HepG2 (cell line): ENCODE measurements at regions not wholly inside any gene's neighbourhood (a gene's known extent, or its start where the extent isn't known, plus 50 kb on each side); places are given as distances from the start of the nearest gene placed in this dataset.

Experiments
- CBFB ChIP-seq: sonication (generic); formaldehyde crosslinking; IDR thresholded peaks from 2 replicates; pipeline ENCODE4 v1.4.0; 2020; ENCODE audit warnings: missing genetic modification reagents
- GTF3A ChIP-seq: sonication (generic); formaldehyde crosslinking; conservative IDR thresholded peaks from 2 replicates; pipeline ENCODE4 v1.4.0; 2020; ENCODE audit warnings: mild to moderate bottlenecking, missing genetic modification reagents
- HCFC1 ChIP-seq: fragments of 150-350 bp; IDR thresholded peaks from 2 replicates; pipeline ENCODE4 v1.6.1; 2014; ENCODE audit warnings: low read depth, low read length
- HNRNPK ChIP-seq: fragments of 200-400 bp; formaldehyde crosslinking; IDR thresholded peaks from 2 replicates; pipeline ENCODE4 v1.6.1; 2018; ENCODE audit warnings: low read length, low read depth, moderate library complexity, mild to moderate bottlenecking; ENCODE audit not compliant: poor library complexity, severe bottlenecking
- MTF1 ChIP-seq: sonication (generic); formaldehyde crosslinking; IDR thresholded peaks from 2 replicates; pipeline ENCODE4 v1.5.0; 2020; ENCODE audit warnings: missing genetic modification reagents
- RAD51 ChIP-seq: fragments of 450-650 bp; IDR thresholded peaks from 2 replicates; pipeline ENCODE4 v1.6.1; 2016; ENCODE audit warnings: borderline replicate concordance
- RFX3 ChIP-seq: IDR thresholded peaks from 2 replicates; pipeline ENCODE4 v1.6.1; 2016; ENCODE audit warnings: missing biosample characterization, missing genetic modification reagents
- RXRA ChIP-seq: sonication (generic); formaldehyde crosslinking; IDR thresholded peaks from 2 replicates; pipeline ENCODE4 v1.5.1; 2020; ENCODE audit warnings: missing genetic modification reagents
- SKI ChIP-seq: fragments of 450-650 bp; IDR thresholded peaks from one replicate; pipeline ENCODE4 v1.6.1; 2018; ENCODE audit warnings: mild to moderate bottlenecking; ENCODE audit not compliant: partially characterized antibody
- SMAD1 ChIP-seq: sonication (generic); formaldehyde crosslinking; IDR thresholded peaks from 2 replicates; pipeline ENCODE4 v1.4.0; 2020; ENCODE audit warnings: missing genetic modification reagents, low read depth, mild to moderate bottlenecking, borderline replicate concordance
- TBX3 ChIP-seq: fragments of 450-650 bp; IDR thresholded peaks from 2 replicates; pipeline ENCODE4 v1.6.1; 2017; ENCODE audit warnings: antibody characterized with exemption, mild to moderate bottlenecking, inconsistent platforms, borderline replicate concordance
- ZFX ChIP-seq: sonication (generic); formaldehyde crosslinking; IDR thresholded peaks from 2 replicates; pipeline ENCODE4 v1.4.0; 2020; ENCODE audit warnings: mild to moderate bottlenecking, low read depth, missing genetic modification reagents, moderate library complexity
- ZMYM3 ChIP-seq: sonication (generic); formaldehyde crosslinking; IDR thresholded peaks from 2 replicates; pipeline ENCODE4 v1.5.1; 2020; ENCODE audit warnings: mild to moderate bottlenecking, missing genetic modification reagents
- ZNF101 ChIP-seq: sonication (generic); formaldehyde crosslinking; IDR thresholded peaks from 2 replicates; pipeline ENCODE4 v1.4.0; 2020; ENCODE audit warnings: mild to moderate bottlenecking, low read depth, missing genetic modification reagents, borderline replicate concordance
- ZNF142 ChIP-seq: sonication (generic); formaldehyde crosslinking; IDR thresholded peaks from 2 replicates; pipeline ENCODE4 v1.4.0; 2020; ENCODE audit warnings: missing genetic modification reagents
- ZNF34 ChIP-seq: sonication (generic); formaldehyde crosslinking; IDR thresholded peaks from 2 replicates; pipeline ENCODE4 v1.4.0; 2020; ENCODE audit warnings: mild to moderate bottlenecking, missing genetic modification reagents, borderline replicate concordance
- ZNF354B ChIP-seq: sonication (generic); formaldehyde crosslinking; IDR thresholded peaks from 2 replicates; pipeline ENCODE4 v1.8.0; 2022; ENCODE audit warnings: mild to moderate bottlenecking, missing genetic modification reagents
- ZNF678 ChIP-seq: sonication (generic); formaldehyde crosslinking; IDR thresholded peaks from 2 replicates; pipeline ENCODE4 v1.4.0; 2020; ENCODE audit warnings: mild to moderate bottlenecking, missing genetic modification reagents
- ZNF850 ChIP-seq: sonication (generic); formaldehyde crosslinking; conservative IDR thresholded peaks from 2 replicates; pipeline ENCODE4 v1.9.0; 2021; ENCODE audit warnings: mild to moderate bottlenecking, missing genetic modification reagents
- ZSCAN21 ChIP-seq: sonication (generic); formaldehyde crosslinking; IDR thresholded peaks from 2 replicates; pipeline ENCODE4 v1.8.0; 2022; ENCODE audit warnings: mild to moderate bottlenecking, missing genetic modification reagents, moderate library complexity, borderline replicate concordance
- TF ChIP-seq, protein P1 (sequence below): sonication (generic); formaldehyde crosslinking; IDR thresholded peaks from 2 replicates; pipeline ENCODE4 v1.4.0; 2020; ENCODE audit warnings: missing genetic modification reagents
- TF ChIP-seq, protein P2 (sequence below): sonication (generic); formaldehyde crosslinking; conservative IDR thresholded peaks from 2 replicates; pipeline ENCODE4 v1.4.0; 2020; ENCODE audit warnings: missing genetic modification reagents

- peak; percentile 96 for TF ChIP-seq ZMYM3 (CRISPR knock-in tag)
- no peak for TF ChIP-seq HNRNPK
- TF ChIP-seq ZNF678: no peak
- TF ChIP-seq SMAD1: no peak
- 0 out of 2 replicates have a peak, but pooled peaks have one; percentile 27 for TF ChIP-seq ZNF34 (CRISPR knock-in tag)
- peak; percentile 59; the same call in 1 of the 2 replicates for TF ChIP-seq ZNF142 (CRISPR knock-in tag)
- TF ChIP-seq ZSCAN21: peak; percentile 96
- TF ChIP-seq SKI: peak; percentile 81
- no peak for TF ChIP-seq MTF1 (CRISPR knock-in tag)
- TF ChIP-seq CBFB (CRISPR knock-in tag): peak; percentile 75
- TF ChIP-seq ZNF354B (CRISPR knock-in tag): no peak
- TF ChIP-seq RXRA: peak; percentile 90; the same call in 1 of the 2 replicates
- no peak for TF ChIP-seq HCFC1
- TF ChIP-seq RFX3: no peak
- TF ChIP-seq, protein P1, sequence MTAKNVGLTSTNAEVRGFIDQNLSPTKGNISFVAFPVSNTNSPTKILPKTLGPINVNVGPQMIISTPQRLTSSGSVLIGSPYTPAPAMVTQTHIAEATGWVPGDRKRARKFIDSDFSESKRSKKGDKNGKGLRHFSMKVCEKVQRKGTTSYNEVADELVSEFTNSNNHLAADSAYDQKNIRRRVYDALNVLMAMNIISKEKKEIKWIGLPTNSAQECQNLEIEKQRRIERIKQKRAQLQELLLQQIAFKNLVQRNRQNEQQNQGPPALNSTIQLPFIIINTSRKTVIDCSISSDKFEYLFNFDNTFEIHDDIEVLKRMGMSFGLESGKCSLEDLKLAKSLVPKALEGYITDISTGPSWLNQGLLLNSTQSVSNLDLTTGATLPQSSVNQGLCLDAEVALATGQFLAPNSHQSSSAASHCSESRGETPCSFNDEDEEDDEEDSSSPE (CRISPR knock-in tag): peak; percentile 99
- no peak for TF ChIP-seq GTF3A
- TF ChIP-seq, protein P2, sequence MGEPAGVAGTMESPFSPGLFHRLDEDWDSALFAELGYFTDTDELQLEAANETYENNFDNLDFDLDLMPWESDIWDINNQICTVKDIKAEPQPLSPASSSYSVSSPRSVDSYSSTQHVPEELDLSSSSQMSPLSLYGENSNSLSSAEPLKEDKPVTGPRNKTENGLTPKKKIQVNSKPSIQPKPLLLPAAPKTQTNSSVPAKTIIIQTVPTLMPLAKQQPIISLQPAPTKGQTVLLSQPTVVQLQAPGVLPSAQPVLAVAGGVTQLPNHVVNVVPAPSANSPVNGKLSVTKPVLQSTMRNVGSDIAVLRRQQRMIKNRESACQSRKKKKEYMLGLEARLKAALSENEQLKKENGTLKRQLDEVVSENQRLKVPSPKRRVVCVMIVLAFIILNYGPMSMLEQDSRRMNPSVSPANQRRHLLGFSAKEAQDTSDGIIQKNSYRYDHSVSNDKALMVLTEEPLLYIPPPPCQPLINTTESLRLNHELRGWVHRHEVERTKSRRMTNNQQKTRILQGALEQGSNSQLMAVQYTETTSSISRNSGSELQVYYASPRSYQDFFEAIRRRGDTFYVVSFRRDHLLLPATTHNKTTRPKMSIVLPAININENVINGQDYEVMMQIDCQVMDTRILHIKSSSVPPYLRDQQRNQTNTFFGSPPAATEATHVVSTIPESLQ: 0 out of 2 replicates have a peak, but pooled peaks have one; percentile 26
- TF ChIP-seq TBX3: peak; percentile 91; the same call in 1 of the 2 replicates
- TF ChIP-seq RAD51: peak; percentile 68
- TF ChIP-seq ZFX (CRISPR knock-in tag): peak; percentile 49; the same call in 1 of the 2 replicates
- TF ChIP-seq ZNF850 (CRISPR knock-in tag): no peak
- no peak for TF ChIP-seq ZNF101
These were observed 71.6 kb upstream of the LGSN start (continued) for GRCh38 chr6:63391203-63391970.
